ENCODE measurements at regions not wholly inside any gene's neighbourhood (a gene's known extent, or its start where the extent isn't known, plus 50 kb on each side); places are given as distances from the start of the nearest gene placed in this dataset.

- H3K36me3 ChIP-seq (ENCODE audit: control insufficient read depth in 2 of 4, insufficient read depth in 4 of 4, low read length in 3 of 4) = no peaks in the 10 kb centered on the region
- no peak overlapping the region for H3K23ac ChIP-seq (ENCODE audit: insufficient read length)
- no peak overlapping the region for H2BK12ac ChIP-seq (ENCODE audit: low read depth, low read length)
- no peaks in the 10 kb centered on the region for H3K27me3 ChIP-seq (replicated peaks in 1 of 4; ENCODE audit: control insufficient read depth in 3 of 4, extremely low read depth in 1 of 4, insufficient read depth in 3 of 4, low read length in 3 of 4)
- 0 out of 4 replicates have a peak, but pooled peaks cover 0 to 7% of the 10 kb centered on the region in 2 experiments for H3K9me3 ChIP-seq (ENCODE audit: insufficient read depth in 2 of 2, low read depth in 1 of 2, low read length in 1 of 2)
- ChIA-PET POLR2A (ENCODE audit: partially characterized antibody) (no interaction called here), CTCF (ENCODE audit: partially characterized antibody) (interaction anchor here (0.5 to 0.8 kb wide), 2 partner anchors 28 to 304 kb away, joined by 3 read pairs; no protein-coding TSS in a partner anchor)
- H2BK20ac ChIP-seq (ENCODE audit: low read length) = no peak overlapping the region
- no peak overlapping the region for H3K18ac ChIP-seq (ENCODE audit: extremely low read depth, low read length)
- H2BK5ac ChIP-seq (ENCODE audit: low read depth, low read length) = no peak overlapping the region
- no peaks in the 10 kb centered on the region for H3K23me2 ChIP-seq (ENCODE audit: low read depth, low read length)
- no peaks in the 10 kb centered on the region for H3K79me2 ChIP-seq (ENCODE audit: control insufficient read depth in 1 of 2, insufficient read depth in 2 of 2, low read length in 2 of 2)
- H4K8ac ChIP-seq (ENCODE audit: extremely low read depth, insufficient read depth, low read length) = no peak overlapping the region
- H2BK15ac ChIP-seq (ENCODE audit: low read length) = no peak overlapping the region
- H3K4me1 ChIP-seq (replicated peaks in 1 of 4; ENCODE audit: control insufficient read depth in 3 of 4, insufficient read depth in 4 of 4, low read length in 3 of 4) = no peaks in the 10 kb centered on the region
- FAIRE-seq (no peak), DNase-seq (ENCODE audit: low read depth in 1 of 2, low spot score in 2 of 2) (no peak)
- H4K91ac ChIP-seq (replicated peaks; ENCODE audit: insufficient read length, low read length) = no peak overlapping the region
- 90% methylated on average over 1 of the region's 1 CpG; no CpG with 5 or more reads in 1 of the 2 experiments for WGBS, 2 experiments (ENCODE audit: extremely low coverage in 1 of 2, insufficient coverage in 1 of 2, insufficient read length in 1 of 2, insufficient replicate concordance in 2 of 2, low coverage in 1 of 2, low lambda C conversion rate in 2 of 2, missing lambda C conversion rate in 1 of 2)
- H2BK120ac ChIP-seq (replicated peaks; ENCODE audit: low read depth, low read length) = no peak overlapping the region
- no peak overlapping the region for H3K14ac ChIP-seq (ENCODE audit: insufficient read length)
- H3K79me1 ChIP-seq (ENCODE audit: low read depth, low read length) = no peaks in the 10 kb centered on the region
- no peak overlapping the region for H4K5ac ChIP-seq (ENCODE audit: insufficient read length, low read depth, low read length)
- no peak overlapping the region for H3K4me2 ChIP-seq (ENCODE audit: insufficient read depth in 1 of 2, low read depth in 2 of 2, low read length in 2 of 2)
- H2AK5ac ChIP-seq (ENCODE audit: low read depth, low read length) = no peak overlapping the region
- H3K56ac ChIP-seq (replicated peaks; ENCODE audit: insufficient read length, low read depth, low read length) = no peak overlapping the region
- no peak overlapping the region for H3K4me3 ChIP-seq (ENCODE audit: extremely low read depth in 1 of 4, insufficient read depth in 2 of 4, low read depth in 3 of 4, low read length in 4 of 4)
- no peak overlapping the region for H3K9ac ChIP-seq (replicated peaks in 1 of 4; ENCODE audit: extremely low read depth in 1 of 4, low read depth in 3 of 4, low read length in 3 of 4)
- H3K4ac ChIP-seq (replicated peaks; ENCODE audit: insufficient read length, low read depth, low read length) = no peak overlapping the region
- no peak for TF ChIP-seq NANOG (IDR thresholded peaks at IDR 0.05; ENCODE audit: insufficient read depth, low read depth, low read length, poor library complexity, severe bottlenecking)
- no peaks in the 10 kb centered on the region for H4K20me1 ChIP-seq (replicated peaks in 1 of 2; ENCODE audit: control insufficient read depth in 1 of 2, insufficient read depth in 2 of 2, low read length in 2 of 2)
- no peak overlapping the region for H3K27ac ChIP-seq (ENCODE audit: low read depth, low read length)
- no peak overlapping the region for H2AFZ ChIP-seq (ENCODE audit: low read length)
Observed at GRCh38 chr5:75823811-75824210, 106.6 kb upstream of the POC5 start.

Data from H1 (cell line).